Muscle of arm (tissue), 1 donor: ENCODE measurements at regions not wholly inside any gene's neighbourhood (a gene's known extent, or its start where the extent isn't known, plus 50 kb on each side); places are given as distances from the start of the nearest gene placed in this dataset.

ENCODE experiments used
- DNase-seq: peaks from one replicate; pipeline ENCODE4 v3.0.0-alpha.2; 2013

DNA sequence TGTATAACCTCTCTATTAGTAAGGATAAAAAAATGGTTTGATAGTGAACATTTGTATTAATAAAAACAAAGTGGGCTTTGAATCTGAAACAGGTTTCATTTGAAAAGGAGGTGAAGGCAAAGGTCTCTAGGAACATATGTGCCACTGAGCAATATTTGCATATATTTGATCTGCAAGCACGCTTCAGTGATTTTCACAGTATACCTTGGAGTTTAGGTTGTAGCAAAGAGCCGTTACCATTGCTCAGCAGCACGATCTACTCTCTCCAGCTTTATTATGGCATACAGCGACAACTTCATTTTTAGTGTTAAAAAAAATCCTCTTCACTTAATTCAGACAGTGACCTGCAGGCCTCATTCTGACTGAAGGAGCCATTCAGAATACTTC, 75.8 kb upstream of the ZEB2 start:
- DNase-seq = no peak

DNA sequence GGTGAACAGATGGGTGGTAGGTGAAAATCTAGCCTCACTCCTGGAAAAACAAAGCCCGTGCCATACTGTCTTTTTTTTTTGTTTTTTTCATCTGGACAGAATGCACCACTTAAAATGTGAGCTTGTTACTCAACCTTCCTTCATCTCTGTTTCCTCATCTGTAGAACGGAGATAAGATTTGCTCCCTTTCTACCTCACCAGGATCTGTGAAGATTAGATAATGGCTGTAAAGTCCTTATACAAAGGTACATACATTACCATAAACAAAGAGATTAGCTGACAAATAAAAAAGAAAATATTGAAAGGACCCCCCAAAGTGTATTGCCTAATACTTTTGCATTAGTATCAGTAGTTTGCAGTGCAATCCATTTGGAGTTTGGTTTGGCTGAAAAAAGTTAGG, 75.4 kb upstream of the ZEB2 start:
- DNase-seq = no peak

DNA sequence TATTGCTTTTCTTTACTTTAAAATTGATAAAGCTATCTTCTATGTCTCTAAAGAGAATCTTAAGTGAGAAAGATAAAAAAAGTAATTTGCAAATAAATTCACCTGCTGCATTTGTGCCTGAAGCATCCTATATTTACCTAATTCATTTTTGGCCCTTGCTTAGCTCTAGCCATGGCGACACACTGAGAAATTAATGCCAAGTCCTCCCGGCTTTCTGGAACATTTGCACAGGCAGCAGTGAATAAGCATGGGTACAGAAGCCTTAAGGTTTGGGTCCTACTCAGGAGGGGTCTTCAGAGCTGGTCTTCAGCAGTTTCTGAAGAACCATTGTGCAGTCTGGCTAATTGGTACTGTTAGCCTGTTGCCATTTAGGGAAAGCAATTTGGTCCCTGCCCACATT, 73.9 kb upstream of the ZEB2 start:
- DNase-seq = no peak

DNA sequence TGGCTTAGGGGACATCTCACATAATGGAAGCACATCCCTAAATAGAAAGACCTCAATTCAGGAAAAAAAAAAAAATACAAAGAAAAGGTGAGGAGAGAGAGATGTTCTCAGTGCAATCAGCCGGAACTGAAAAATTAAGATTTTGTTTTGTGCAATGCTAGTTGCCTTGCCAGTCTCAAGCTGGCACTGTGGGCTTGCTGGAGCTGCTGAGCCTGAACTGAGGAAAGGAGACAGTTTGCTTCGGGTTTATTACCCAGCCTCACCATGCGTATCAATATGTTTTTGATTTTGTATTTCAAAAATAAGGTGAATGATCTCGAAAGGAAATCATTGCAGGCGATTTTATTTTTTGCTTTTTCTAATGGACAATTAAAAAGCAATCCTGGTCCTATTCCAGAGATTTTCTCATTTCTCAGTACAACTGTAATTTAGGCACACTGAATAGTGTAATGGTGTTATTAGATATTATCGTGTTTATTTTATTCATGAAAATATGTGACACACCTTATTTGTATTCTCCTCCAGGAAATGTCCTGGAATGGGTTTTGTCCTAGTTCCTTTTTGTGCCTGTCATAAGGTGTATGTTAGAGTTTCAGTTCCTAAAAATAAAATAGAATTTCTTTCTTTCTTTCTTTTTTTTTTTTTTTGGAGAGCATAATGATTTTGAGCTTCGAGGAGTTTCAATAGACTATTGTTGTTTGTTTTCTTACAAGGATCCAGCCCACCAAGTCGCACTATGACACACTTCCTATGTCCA, 72.8 kb upstream of the ZEB2 start:
- no peak for DNase-seq

DNA sequence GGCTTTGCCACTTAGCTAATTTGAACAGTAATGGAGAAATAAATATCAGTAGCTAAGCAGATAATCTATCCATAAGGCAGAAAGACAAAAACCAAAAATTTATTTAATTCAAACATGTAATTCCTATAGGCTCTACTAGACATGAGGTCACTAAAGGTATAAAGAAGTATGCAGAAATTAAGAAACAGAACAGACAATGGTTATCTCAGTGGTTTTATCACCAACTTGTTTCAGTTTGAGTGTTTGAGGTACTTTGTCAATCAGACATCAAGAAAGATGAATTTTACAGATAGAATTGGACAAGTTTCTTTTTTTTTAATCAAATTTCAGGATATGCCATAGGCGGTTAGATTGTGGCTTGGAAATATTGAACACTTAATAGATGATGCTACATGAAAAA, 67.4 kb upstream of the ZEB2 start:
- no peak for DNase-seq

DNA sequence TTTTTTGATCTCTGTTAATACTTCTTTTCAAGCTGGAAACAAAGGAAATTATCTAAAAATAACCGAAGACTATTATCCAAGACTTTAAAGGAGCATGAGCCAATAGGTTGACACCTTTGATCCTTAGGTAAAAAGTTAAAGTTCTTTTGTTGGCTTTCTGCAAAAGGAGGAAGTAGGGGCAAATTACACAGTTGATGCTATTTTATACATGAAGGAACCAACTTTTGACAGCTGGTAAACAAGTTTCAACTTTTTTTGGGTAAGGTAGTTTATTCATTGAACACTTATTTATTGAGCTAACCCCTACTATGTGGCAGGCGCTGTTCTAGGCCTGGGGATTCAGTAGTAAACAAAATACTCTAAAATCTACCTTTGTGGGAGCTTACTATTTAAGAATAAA, 66.6 kb upstream of the ZEB2 start:
- DNase-seq = no peak

DNA sequence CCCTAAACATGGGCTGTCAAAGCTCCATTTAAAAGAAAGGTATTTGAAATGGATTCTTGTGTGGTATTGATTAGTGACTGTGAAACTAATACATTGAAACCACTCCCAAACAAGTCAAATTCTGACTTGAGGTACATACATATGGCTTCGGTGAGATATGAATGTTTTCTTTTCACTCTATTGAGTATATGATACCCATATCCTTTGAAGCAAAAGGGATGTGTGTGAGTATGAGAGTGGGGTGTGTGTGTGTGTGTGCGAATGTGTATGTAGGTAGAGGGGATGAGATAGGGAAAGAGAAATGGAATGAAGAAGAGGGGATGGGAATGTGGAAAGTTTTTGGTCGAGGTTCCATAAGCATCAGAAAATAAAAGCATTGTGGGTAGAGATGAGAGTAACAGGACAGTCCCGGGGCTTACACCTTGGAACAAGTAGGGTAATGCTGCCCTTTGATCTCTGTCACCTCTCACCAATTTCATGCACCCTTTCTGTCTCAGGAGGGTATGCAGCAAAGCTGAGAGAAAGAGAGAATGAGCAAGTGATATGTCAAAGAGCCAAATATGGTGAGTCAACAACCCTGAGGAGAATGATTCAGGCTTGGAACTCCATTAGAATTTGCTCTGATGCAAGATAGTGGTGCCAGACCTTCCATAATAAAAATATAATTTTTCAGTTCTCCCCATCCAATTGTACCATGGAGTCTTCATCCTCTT, 64.0 kb upstream of the ZEB2 start:
- DNase-seq = no peak

DNA sequence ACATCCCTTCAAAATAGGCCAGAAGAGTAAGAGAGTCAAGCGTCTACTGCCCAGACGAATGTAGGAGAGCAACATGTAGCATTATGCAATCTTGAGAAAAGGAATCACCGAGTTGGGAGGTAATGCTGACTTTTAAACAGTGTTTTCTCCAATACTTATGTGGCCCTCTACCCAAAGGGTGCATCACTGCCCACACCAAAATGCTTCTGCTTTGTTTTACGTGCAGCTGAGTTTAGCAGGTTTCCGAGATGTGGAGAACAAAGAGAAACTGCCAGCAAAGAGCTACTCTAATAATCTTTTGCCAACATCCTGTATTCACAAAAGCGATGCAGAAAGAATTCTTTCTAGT, 63.4 kb upstream of the ZEB2 start:
- DNase-seq = no peak

DNA sequence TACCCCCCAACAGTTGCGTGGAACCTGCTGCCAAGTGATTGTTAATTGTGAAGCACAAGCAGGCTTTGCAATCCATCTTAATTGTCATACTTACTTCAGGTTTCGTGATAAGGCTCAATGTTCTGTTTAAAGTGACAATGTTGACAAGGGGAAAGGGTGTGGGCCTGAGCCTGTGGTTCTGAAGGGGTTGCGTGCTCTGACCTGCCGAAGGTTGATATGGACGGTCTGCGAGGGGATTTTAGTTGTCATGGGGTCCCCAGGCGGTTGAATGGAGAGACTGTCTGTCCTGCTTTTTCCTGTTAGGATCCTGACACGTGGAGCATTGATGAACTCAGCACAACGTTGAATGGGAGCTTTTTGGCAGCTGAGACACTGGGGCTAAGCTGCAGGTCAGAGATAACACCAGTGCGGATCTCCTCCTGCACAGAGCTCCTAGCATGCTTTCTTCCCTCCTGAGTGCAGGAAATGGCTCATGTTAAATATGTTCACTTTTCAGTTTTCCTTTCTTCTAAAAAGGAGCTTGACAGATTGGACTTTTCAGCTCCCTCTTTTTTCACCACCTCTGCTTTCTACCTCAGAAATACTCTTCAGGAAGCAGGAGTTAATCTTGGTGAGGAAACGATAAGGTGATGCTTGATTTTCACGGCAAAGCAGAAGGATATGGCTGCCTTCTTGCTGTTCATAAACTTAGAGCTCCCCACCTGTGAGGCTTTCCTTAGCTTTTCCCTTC, 62.9 kb upstream of the ZEB2 start:
- no peak for DNase-seq

DNA sequence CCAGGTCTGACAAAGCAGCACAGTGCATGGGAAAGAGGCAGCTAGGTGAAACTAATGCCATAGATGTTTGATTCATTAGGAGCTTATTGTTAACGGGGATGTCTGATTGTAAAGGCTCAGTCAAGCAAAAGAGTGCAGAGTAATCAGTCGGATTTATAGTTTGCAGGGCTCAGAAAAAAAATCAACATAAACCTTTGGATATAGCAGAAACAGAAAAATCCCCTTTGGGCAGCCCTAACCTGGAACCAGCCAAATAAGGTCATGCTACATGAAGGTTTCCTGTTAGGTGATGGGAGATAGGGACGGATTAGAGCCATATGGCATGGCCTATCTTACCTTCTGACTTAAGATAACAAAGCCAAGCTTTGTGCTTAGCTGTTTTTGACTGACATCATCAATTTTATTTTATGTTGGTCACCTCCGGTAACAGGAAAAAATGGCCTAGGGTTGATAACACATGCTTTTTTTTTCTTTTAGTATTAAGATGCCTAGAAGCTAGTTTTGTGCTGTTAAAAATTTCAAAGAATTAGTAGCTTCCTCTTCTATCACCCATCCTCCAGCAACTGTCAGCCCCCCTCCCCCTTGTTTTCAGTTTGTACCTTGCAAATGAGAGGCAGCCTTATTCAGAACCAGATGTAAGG, 60.7 kb upstream of the ZEB2 start:
- no peak for DNase-seq

DNA sequence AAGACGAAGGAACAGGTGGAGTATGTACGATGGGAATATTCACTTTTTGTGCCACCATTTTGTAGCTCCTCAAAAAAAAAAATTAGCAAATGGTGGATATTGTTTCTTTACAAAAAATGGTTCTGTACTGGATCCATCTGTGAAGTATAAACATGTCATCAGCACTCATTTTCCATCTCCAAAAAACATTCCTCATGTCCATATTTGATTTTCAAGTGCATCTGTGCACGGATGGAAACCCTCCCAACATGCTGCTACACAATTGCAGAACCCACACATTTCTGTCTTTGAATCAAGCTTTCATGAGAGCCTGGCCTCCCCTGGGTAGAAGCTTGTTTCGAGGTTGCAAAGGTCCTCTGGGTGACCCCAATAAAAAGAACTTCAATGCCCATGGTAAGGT, 59.6 kb upstream of the ZEB2 start:
- DNase-seq = no peak

DNA sequence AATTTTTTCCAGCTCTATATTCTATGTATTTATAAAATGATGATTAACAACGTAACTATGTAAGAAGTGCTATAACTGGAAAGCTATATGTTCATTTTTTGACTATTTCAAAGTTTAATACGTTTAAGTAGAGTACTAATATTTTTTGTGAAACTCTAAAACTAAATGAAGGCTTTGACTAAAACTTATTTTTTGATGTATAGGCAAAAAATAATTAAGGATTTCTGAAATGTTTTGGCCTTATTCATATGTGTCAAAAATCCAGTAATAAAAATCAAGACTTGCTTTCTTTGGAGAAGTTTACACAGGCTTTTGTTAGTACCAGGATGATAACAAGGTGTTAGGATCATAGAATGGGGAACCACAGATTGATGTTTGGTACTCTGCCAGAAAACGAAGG, 58.2 kb upstream of the ZEB2 start:
- DNase-seq = no peak

DNA sequence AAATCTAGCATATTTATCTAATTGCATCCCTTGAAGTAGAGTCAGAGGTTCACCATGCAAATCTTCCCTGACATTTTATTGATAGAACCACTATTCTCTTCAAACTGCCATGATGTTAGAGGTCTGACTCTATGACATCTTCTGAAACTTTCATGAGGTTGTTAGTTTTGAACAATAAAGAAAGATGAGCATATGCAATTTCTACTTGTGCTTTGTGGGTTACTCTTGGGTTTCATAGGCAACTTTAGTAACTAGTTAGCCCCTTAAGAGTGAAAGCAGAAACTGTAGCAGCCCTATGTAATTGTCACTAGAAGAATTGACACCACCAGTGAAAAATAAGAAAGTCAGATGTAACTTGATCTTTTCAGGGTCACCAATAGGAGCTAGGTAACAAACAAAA, 53.1 kb upstream of the ZEB2 start:
- DNase-seq = no peak

DNA sequence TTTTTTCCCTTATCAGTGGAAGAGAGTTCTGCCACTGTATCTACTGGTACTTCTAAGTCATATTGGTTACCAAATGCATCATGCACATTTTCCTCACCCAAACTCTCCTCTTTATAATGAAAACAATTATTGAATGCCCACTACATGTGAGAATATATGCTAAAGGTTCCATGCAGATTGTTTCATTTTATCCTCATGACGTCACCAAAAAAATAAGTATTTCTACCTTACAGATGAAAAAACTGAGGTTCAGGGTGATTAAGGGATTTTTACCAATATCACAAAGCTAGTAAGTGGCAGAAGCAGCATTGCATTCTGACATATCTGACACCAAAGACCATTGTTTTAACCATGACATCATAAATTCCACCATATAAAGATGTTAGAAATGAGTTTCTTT, 51.9 kb upstream of the ZEB2 start:
- DNase-seq = no peak

DNA sequence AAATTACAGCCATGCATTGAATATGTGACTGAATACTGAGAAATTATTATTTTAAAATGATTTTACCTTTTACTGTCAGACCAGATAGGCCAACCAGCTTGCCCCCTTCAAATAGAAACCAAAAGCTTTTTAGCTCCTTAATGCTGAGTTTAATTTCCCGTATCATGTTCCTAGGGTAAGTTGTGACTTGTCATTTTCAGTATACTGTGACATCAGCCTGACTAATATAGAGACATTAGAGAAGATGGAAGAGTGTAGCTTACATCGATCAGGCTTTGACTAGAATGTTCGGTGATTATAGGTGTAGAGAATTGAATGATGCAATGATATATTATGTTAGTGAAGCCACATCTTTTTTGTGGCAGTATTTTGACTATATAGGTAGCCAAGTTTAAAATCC, 50.6 kb upstream of the ZEB2 start:
- DNase-seq = no peak
